VCaP (cell line): ENCODE measurements at regions not wholly inside any gene's neighbourhood (a gene's known extent, or its start where the extent isn't known, plus 50 kb on each side); places are given as distances from the start of the nearest gene placed in this dataset.

Experiments
- H3K27ac ChIP-seq: fragments of 450-650 bp; 2 replicates; pipeline ENCODE4 v1.5.1; 2017
- CTCF ChIP-seq: fragments of 450-650 bp; conservative IDR thresholded peaks from 2 replicates; pipeline ENCODE4 v1.5.1; 2017; ENCODE audit warnings: mild to moderate bottlenecking, moderate library complexity

DNA sequence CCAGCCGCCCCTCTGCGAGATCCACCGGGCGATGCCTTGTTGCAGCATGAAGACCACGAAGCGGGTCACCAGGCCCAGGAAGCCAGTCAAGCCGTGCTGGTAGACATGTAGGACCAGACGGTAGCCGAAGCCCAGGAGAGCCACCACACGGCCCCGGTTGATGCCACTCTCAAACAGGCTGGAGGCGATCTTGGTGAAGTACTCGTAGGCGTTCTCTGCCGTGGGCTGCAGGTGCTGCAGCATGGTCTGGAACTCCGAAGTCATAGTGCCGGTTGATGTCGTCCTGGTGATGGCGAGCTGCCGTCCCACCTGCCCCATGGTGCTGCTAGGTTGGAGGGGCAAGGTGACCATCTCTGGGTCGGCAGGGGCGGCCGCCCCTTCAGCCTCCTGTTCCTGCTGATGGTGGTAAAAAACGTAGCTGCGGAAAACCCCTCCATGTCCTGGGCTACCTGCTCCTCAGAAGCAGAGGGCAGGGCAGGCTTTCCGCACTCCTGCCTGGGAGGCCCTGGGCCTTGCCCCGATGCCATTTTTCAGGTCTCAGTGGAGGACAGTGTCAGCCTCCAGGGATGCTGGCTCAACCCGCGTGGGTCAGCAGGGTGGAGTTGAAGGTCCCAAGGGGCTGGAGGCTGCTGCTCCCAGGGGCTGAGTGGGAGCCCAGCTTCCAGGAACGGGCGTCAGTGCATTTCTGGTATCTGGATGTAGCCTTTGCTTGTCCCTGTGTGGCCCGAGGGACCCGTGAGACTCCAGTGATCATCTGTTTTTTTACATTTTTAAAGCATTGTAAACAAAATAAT, 98.7 kb downstream of the ADAMTS15 start:
- no peak for TF ChIP-seq CTCF
- no peak overlapping the region for H3K27ac ChIP-seq

DNA sequence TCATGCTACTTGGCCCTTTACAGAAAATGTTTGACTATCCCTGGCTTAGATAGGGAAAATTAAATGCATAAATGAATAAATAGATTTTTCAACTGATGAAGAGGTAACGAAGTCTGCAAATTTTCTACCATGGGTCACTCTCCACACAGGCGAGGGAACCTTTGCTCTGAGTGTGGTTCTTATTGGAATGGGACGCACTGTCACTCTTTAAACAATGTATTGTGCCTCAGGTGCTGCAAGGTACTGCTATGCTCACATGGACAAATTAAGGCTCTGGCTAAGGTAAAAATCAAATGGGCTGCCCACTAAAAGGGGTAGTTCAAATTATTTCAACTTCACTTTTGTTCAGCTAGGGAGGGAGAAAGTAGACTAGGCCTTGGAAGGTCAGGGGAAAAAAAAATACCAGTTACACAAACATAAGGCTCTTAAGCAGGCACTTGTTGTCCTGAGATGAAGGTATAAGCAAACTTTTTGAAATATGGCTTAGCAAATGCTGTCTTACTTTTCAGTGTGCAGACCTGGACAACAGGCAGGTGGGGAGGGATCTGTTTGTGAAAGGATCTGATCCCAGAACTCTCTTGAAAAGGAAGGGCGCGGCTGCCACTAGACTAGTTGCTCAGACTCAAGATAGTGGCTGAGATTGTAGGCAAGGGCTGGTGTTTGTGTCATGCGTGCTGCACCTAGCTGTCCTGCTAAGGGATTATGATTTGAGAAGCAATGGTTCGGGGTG, 99.5 kb downstream of the ADAMTS15 start:
- no peak overlapping the region for H3K27ac ChIP-seq
- no peak for TF ChIP-seq CTCF

DNA sequence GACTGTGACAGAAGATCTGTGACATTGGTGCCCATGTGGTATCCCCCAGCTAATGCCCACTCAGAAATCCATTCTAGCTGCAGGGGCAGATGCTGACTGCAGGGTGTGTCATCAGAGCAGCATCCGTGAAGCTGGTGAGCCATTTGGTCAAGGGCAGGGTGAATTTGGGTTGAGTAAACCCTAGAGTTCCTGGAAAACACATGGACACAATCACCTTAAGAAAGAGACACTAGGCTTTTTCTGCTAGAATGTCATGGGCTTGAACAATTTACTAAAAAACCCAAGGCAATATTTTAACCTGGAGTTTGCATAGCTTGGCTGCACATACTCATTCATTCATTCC, 100.0 kb downstream of the ADAMTS15 start:
- H3K27ac ChIP-seq: no peak overlapping the region
- no peak for TF ChIP-seq CTCF

DNA sequence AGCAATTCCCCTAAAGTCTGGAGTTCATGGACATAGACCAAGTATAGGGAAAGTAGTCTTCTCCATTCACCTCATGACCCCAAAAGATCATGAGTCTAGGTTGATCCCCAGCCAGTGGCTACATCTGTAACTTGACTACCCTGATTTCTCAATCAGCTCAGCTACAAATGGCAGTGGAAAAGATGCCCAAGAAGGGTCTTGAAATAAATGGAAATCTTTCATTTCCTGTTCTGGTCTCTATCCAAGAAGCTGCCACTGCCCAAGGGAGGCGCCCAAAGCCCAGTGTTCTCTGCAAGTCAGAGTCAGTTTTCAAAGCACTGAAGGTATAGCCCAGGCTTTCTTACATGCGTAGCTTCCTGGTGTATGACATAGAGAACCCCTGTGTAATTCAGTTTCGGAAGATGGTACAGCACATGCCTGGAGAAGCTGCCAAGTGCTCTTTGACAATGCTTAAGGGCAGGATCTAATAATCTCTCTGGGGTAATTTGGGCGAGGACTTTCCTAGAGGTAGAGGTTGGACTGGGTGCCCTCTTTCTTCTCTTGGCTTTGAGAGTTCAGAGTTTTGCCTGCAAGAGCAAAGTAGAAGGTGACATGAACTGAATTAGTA, 101.1 kb downstream of the ADAMTS15 start:
- no peak overlapping the region for H3K27ac ChIP-seq
- TF ChIP-seq CTCF: no peak

DNA sequence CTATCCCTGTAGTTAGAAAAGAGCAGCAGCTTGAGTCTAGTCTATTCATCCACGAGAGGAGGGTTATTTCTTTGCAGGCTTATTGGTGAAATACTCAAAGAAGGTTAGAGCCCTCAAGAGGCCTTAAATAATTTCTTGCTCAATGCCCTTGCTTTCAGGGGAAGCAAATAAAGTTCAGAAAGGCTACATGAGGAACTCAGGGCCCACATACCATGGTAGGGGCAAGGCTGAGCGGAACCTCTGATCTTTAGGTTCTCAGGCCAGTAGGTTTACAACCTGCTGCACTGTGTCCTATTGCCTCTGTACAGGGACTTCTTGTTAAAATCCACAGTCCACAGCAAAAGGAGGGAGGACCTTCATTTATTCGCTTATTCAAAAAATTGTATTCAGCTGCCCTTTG, 101.7 kb downstream of the ADAMTS15 start:
- no peak for TF ChIP-seq CTCF
- no peak overlapping the region for H3K27ac ChIP-seq

DNA sequence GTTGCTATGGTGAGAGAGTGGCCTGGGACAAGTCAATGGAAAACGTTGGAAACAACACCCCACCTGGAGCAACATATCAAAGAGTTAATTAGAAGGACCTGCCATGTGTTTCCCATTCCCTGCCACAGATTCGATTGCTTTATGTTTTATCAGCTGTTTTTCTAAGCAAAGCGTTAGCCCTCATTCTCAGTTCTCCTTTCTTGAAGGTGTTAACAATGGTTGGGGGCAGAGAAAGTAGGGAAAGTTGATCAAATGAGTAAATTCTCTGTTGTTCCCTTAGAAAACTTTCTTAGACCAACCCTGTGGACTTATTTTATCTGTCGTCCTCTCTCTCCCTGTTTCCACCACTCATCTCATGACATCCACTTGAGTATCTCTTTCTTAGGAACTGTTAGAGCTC, 102.5 kb downstream of the ADAMTS15 start:
- no peak for TF ChIP-seq CTCF
- H3K27ac ChIP-seq: no peak overlapping the region

DNA sequence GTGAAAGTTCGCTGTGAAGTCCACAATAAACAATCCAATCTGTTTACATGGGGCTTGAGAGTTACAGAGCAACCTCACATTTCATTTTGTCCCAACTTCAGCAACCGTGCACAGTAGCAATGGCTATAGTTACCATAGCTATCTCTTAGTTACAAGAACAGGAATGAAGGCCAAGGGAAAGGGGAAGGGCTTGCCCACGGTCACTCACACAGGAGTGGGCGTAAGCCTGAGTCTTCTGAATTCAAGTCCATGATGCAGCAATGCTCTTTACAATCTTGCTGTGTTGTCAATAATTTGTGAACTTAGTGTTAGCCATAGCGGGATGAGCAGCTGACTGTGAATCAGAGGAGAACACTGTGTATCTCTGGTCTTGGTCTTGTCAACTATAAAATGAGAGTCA, 102.9 kb downstream of the ADAMTS15 start:
- TF ChIP-seq CTCF: no peak
- no peak overlapping the region for H3K27ac ChIP-seq
